IMR-90 (cell line): ENCODE measurements at regions not wholly inside any gene's neighbourhood (a gene's known extent, or its start where the extent isn't known, plus 50 kb on each side); places are given as distances from the start of the nearest gene placed in this dataset.

Experiments used
- ATAC-seq: fragments of 200-7000 bp; cut with Tn5 transposase; 2 replicates; pipeline ENCODE4 v1.9.1; 2020; ENCODE audit warnings: low read depth, mild to moderate bottlenecking, moderate library complexity
- BruUV-seq: library from RNA; stranded (reverse); fragments of 400-500 nt; replicated peaks from 2 replicates; lab custom pipeline; 2021; lab: Mats Ljungman, UMichigan
- CTCF ChIA-PET: fragments of 300-600 bp; formaldehyde crosslinking; extraction: SDS; loops from one replicate; lab custom pipeline; 2021; ENCODE audit warnings: antibody characterized with exemption; lab: Yijun Ruan, JAX
- POLR2A ChIA-PET: fragments of 300-600 bp; sonication (Branson Sonifier 250); formaldehyde crosslinking; loops from one replicate; lab custom pipeline; 2022; ENCODE audit warnings: antibody characterized with exemption; ENCODE audit not compliant: unreplicated experiment; lab: Charles Lee
- DNase-seq: peaks from one replicate; pipeline ENCODE4 v3.0.0; 2013
- H2AFZ ChIP-seq: replicated peaks from 2 replicates; pipeline ENCODE3; 2013; ENCODE audit warnings: low read length, mild to moderate bottlenecking; ENCODE audit not compliant: poor library complexity
- H2AK5ac ChIP-seq: 2 replicates; pipeline ENCODE4 v1.6.1; 2013; ENCODE audit warnings: low read depth, low read length, inconsistent platforms
- H2AK9ac ChIP-seq: replicated peaks from 2 replicates; pipeline ENCODE3; 2013; ENCODE audit warnings: mild to moderate bottlenecking, low read depth, low read length, moderate library complexity; ENCODE audit not compliant: poor library complexity
- H2BK120ac ChIP-seq: 2 replicates; pipeline ENCODE4 v1.6.1; 2013; ENCODE audit warnings: low read depth, low read length, inconsistent platforms
- H2BK15ac ChIP-seq: 3 replicates; pipeline ENCODE4 v1.6.1; 2013; ENCODE audit warnings: low read depth, low read length, inconsistent platforms
- H2BK20ac ChIP-seq: 2 replicates; pipeline ENCODE4 v1.6.1; 2013; ENCODE audit warnings: low read depth, mild to moderate bottlenecking, inconsistent platforms, low read length, moderate library complexity
- H2BK5ac ChIP-seq: 2 replicates; pipeline ENCODE4 v1.6.1; 2013; ENCODE audit warnings: mild to moderate bottlenecking, low read depth, low read length, inconsistent platforms; ENCODE audit not compliant: poor library complexity, severe bottlenecking
- H3K14ac ChIP-seq: replicated peaks from 2 replicates; pipeline ENCODE4 v1.6.1; 2013; ENCODE audit warnings: low read depth, low read length, inconsistent platforms
- H3K18ac ChIP-seq: 2 replicates; pipeline ENCODE4 v1.6.1; 2013; ENCODE audit warnings: low read depth, low read length, control low read depth
- H3K23ac ChIP-seq: 2 replicates; pipeline ENCODE4 v1.6.1; 2013; ENCODE audit warnings: low read depth, low read length, inconsistent platforms
- H3K27ac ChIP-seq: 2 replicates; pipeline ENCODE4 v1.5.1; 2013; ENCODE audit warnings: mild to moderate bottlenecking, control low read depth, low read length; ENCODE audit not compliant: insufficient read depth
- H3K27me3 ChIP-seq: 2 replicates; pipeline ENCODE4 v1.6.1; 2013; ENCODE audit warnings: low read length; ENCODE audit not compliant: control insufficient read depth, insufficient read depth
- H3K36me3 ChIP-seq: 2 replicates; pipeline ENCODE4 v1.6.1; 2013; ENCODE audit warnings: low read length, mixed read lengths; ENCODE audit not compliant: control insufficient read depth, insufficient read depth
- H3K4ac ChIP-seq: 2 replicates; pipeline ENCODE4 v1.6.1; 2013; ENCODE audit warnings: low read depth, low read length, inconsistent platforms
- H3K4me1 ChIP-seq: 2 replicates; pipeline ENCODE4 v1.6.1; 2013; ENCODE audit warnings: low read length, mixed read lengths; ENCODE audit not compliant: control insufficient read depth, insufficient read depth
- H3K4me2 ChIP-seq: 2 replicates; pipeline ENCODE4 v1.6.1; 2013; ENCODE audit warnings: low read depth, mild to moderate bottlenecking, control low read depth, low read length, moderate library complexity
- H3K4me3 ChIP-seq: 2 replicates; pipeline ENCODE4 v1.5.1; 2013; ENCODE audit warnings: low read depth, mild to moderate bottlenecking, control low read depth, low read length, moderate library complexity; ENCODE audit not compliant: insufficient read depth
- H3K56ac ChIP-seq: 2 replicates; pipeline ENCODE4 v1.6.1; 2013; ENCODE audit warnings: low read length, inconsistent platforms; ENCODE audit not compliant: insufficient read depth; ENCODE audit errors: extremely low read depth
- H3K79me1 ChIP-seq, 2 experiments: 2 replicates each; pipeline ENCODE4 v1.6.1; 2013; ENCODE audit warnings: low read length in 2 of 2, inconsistent platforms in 1 of 2, low read depth in 1 of 2
- H3K9ac ChIP-seq: 2 replicates; pipeline ENCODE4 v1.6.1; 2013; ENCODE audit warnings: low read depth, low read length, control low read depth
- H3K9me1 ChIP-seq: 2 replicates; pipeline ENCODE4 v1.6.1; 2013; ENCODE audit warnings: low read length, inconsistent platforms; ENCODE audit not compliant: insufficient read depth
- H3K9me3 ChIP-seq: 2 replicates; pipeline ENCODE4 v1.6.1; 2013; ENCODE audit warnings: low read length; ENCODE audit not compliant: control insufficient read depth, insufficient read depth
- H4K20me1 ChIP-seq: 2 replicates; pipeline ENCODE4 v1.6.1; 2013; ENCODE audit warnings: low read length, inconsistent platforms; ENCODE audit not compliant: insufficient read depth
- H4K5ac ChIP-seq: 2 replicates; pipeline ENCODE4 v1.6.1; 2013; ENCODE audit warnings: mild to moderate bottlenecking, low read depth, low read length, control low read depth
- H4K8ac ChIP-seq, 2 experiments: 2 replicates each; pipeline ENCODE4 v1.6.1; 2013; ENCODE audit warnings: low read depth in 2 of 2, low read length in 2 of 2, control low read depth in 1 of 2, inconsistent platforms in 1 of 2
- H4K91ac ChIP-seq: 2 replicates; pipeline ENCODE4 v1.6.1; 2013; ENCODE audit warnings: low read depth, low read length, inconsistent platforms; ENCODE audit not compliant: insufficient read depth
- NFE2L2 ChIP-seq: fragments of 150-350 bp; IDR thresholded peaks from 2 replicates; pipeline ENCODE4 v1.6.1; 2016; ENCODE audit warnings: low read depth, mild to moderate bottlenecking, low read length
- WGBS, 2 experiments: methylation state at CpG; one replicate each; pipeline versions ENCODE4 v1.1.5 to v1.1.7; 2013; ENCODE audit warnings: missing lambda C conversion rate in 2 of 2; ENCODE audit not compliant: insufficient read length in 1 of 2; ENCODE audit errors: extremely low coverage in 2 of 2; 5-methylcytosine and 5-hydroxymethylcytosine counted together
- dilution Hi-C: fragments of 300-500 bp; cut with HindIII; formaldehyde crosslinking; loops from one replicate; pipeline ENCODE4 v1.14.3; 2018; ENCODE audit warnings: low sequenced_read_pairs; ENCODE audit not compliant: unreplicated experiment
- in situ Hi-C: fragments of 300-500 bp; cut with MboI; formaldehyde crosslinking; loops from 3 replicates; pipeline ENCODE4 v1.14.3; 2019; ENCODE audit warnings: low sequenced_read_pairs, inconsistent platforms, mixed read lengths
- intact Hi-C: fragments of 100-400 bp; cut with micrococcal nuclease; formaldehyde crosslinking; loops from 2 replicates; pipeline ENCODE4 v1.10.0; 2022

DNA sequence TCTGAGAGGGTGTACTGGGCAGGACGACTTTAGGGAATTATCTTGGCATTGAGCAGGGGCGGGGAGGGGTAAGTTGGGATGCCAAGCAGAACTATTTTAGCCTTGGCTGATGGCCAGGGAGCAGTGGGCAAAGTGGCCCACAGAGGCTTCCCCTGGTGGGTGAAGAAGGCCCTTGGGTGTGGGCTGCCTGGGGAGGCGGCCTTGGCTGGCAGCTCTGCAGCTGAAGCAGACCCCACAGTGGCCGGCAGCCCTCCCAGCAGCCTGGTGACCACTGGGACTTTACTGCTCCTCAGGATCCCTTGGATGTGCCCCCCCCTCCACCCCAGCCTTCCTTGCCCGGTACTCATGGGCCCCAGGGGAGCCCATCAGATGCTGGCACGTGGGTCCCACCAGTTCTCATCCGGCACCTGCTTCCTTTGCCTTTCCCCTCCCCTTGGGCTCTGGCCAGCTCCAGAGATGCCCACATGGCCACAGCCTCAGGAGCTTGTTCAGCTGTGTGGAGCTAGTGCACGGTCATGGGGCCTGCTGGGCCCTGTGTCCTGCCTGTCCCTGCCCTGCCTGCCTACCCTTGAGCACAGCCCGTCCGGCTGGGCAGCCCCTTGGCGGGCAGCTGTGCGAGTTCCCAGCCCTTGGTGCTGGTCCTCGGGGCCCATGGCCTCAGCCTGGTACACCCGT is 122.1 kb upstream of the HS6ST1 start:
- Histone ChIP-seq H4K20me1 (no peaks in the 10 kb centered on the region), H2BK5ac (no peak overlapping the region), H3K23ac (no peak overlapping the region), H3K79me1 (no peaks in the 10 kb centered on the region), H2AK5ac (no peak overlapping the region), H2AK9ac (no peak overlapping the region), H3K18ac (no peak overlapping the region), H3K9me1 (no peaks in the 10 kb centered on the region; the same call in 1 of the 2 replicates), H4K91ac (peak overlapping the region; percentile 55; the same call in 1 of the 2 replicates), H3K9ac (no peak overlapping the region), H2BK20ac (no peak overlapping the region), H2AFZ (no peak overlapping the region), H3K4me2 (no peak overlapping the region), H2BK120ac (no peak overlapping the region), H3K4me3 (no peak overlapping the region), H3K14ac (no peak overlapping the region), H2BK15ac (no peak overlapping the region), H4K5ac (no peak overlapping the region), H3K9me3 (no peaks in the 10 kb centered on the region), H3K4me1 (peaks cover 10% of the 10 kb centered on the region; the same call in 1 of the 2 replicates), H4K8ac (no peak overlapping the region), H3K27ac (no peak overlapping the region), H3K36me3 (no peaks in the 10 kb centered on the region), H3K27me3 (no peaks in the 10 kb centered on the region), H3K56ac (no peak overlapping the region), H3K4ac (no peak overlapping the region)
- ChIA-PET CTCF (no interaction called here), POLR2A (no interaction called here)
- no TSS peak for BruUV-seq
- intact Hi-C loops (no loop called here), dilution Hi-C loops (no loop called here), in situ Hi-C loops (no loop called here)
- ATAC-seq = no peak
- no peak for TF ChIP-seq NFE2L2
- DNase-seq = no peak
- WGBS, 2 experiments = 90% methylated on average over 9 of the region's 14 CpGs; no CpG with 5 or more reads in 1 of the 2 experiments
